WTC11 (cell line): ENCODE measurements at regions not wholly inside any gene's neighbourhood (a gene's known extent, or its start where the extent isn't known, plus 50 kb on each side); places are given as distances from the start of the nearest gene placed in this dataset.

Source experiments
- ATAC-seq: fragments of 200-7000 bp; cut with Tn5 transposase; 2 replicates; pipeline ENCODE4 v1.10.0; 2021; ENCODE audit warnings: mild to moderate bottlenecking, moderate library complexity
- CTCF ChIA-PET: fragments of 300-600 bp; sonication (Branson Sonifier 250); formaldehyde crosslinking; loops from one replicate; lab custom pipeline; 2021; ENCODE audit warnings: antibody characterized with exemption; lab: Charles Lee
- POLR2A ChIA-PET: fragments of 350-600 bp; sonication (Branson Sonifier 250); formaldehyde crosslinking; loops from one replicate; lab custom pipeline; 2021; ENCODE audit warnings: antibody characterized with exemption; lab: Charles Lee
- DNase-seq: peaks from one replicate; pipeline ENCODE4 v3.0.0; 2021; ENCODE audit warnings: low spot score
- H3K27ac Mint-ChIP-seq: 2 replicates; pipeline ENCODE4 v1.8.0; 2021; ENCODE audit warnings: mixed read lengths
- H3K27me3 Mint-ChIP-seq: 2 replicates; pipeline ENCODE4 v1.8.0; 2021; ENCODE audit warnings: low read depth, mild to moderate bottlenecking, moderate library complexity, mixed read lengths
- H3K36me3 Mint-ChIP-seq: 2 replicates; pipeline ENCODE4 v1.8.0; 2021; ENCODE audit warnings: mixed read lengths
- H3K4me1 Mint-ChIP-seq: 2 replicates; pipeline ENCODE4 v1.8.0; 2022; ENCODE audit warnings: mixed read lengths
- H3K4me3 Mint-ChIP-seq: 2 replicates; pipeline ENCODE4 v1.8.0; 2021; ENCODE audit warnings: mild to moderate bottlenecking, moderate library complexity, mixed read lengths
- H3K9me3 Mint-ChIP-seq: 2 replicates; pipeline ENCODE4 v1.8.0; 2021; ENCODE audit warnings: mixed read lengths
- CBFB ChIP-seq: sonication (generic); formaldehyde crosslinking; IDR thresholded peaks from 2 replicates; pipeline ENCODE4 v1.8.1; 2022; ENCODE audit warnings: mild to moderate bottlenecking, low read depth, missing genetic modification reagents
- FOXJ3 ChIP-seq: sonication (generic); formaldehyde crosslinking; IDR thresholded peaks from 2 replicates; pipeline ENCODE4 v1.9.0; 2021; ENCODE audit warnings: missing genetic modification reagents, mild to moderate bottlenecking, borderline replicate concordance
- FOXK1 ChIP-seq: sonication (generic); formaldehyde crosslinking; IDR thresholded peaks from 2 replicates; pipeline ENCODE4 v1.8.0; 2022; ENCODE audit warnings: mild to moderate bottlenecking, moderate library complexity, missing genetic modification reagents
- GABPB1 ChIP-seq: sonication (generic); formaldehyde crosslinking; IDR thresholded peaks from 2 replicates; pipeline ENCODE4 v1.8.1; 2023; ENCODE audit warnings: mild to moderate bottlenecking, missing genetic modification reagents
- IRF2 ChIP-seq: sonication (generic); formaldehyde crosslinking; IDR thresholded peaks from 2 replicates; pipeline ENCODE4 v1.8.0; 2022; ENCODE audit warnings: low read depth, missing genetic modification reagents, borderline replicate concordance
- JUN ChIP-seq: sonication (generic); formaldehyde crosslinking; IDR thresholded peaks from 2 replicates; pipeline ENCODE4 v1.8.0; 2023; ENCODE audit warnings: mild to moderate bottlenecking, missing genetic modification reagents
- SP1 ChIP-seq: sonication (generic); formaldehyde crosslinking; conservative IDR thresholded peaks from 2 replicates; pipeline ENCODE4 v1.8.1; 2022; ENCODE audit warnings: missing genetic modification reagents
- TEAD4 ChIP-seq: sonication (generic); formaldehyde crosslinking; IDR thresholded peaks from 2 replicates; pipeline ENCODE4 v1.8.0; 2022; ENCODE audit warnings: mild to moderate bottlenecking, missing genetic modification reagents
- ZNF138 ChIP-seq: sonication (generic); formaldehyde crosslinking; conservative IDR thresholded peaks from 2 replicates; pipeline ENCODE4 v1.8.1; 2022; ENCODE audit warnings: mild to moderate bottlenecking, moderate library complexity, missing genetic modification reagents
- ZNF232 ChIP-seq: sonication (generic); formaldehyde crosslinking; IDR thresholded peaks from 2 replicates; pipeline ENCODE4 v1.8.0; 2022; ENCODE audit warnings: mild to moderate bottlenecking, missing genetic modification reagents
- TF ChIP-seq, protein P1 (sequence below): sonication (generic); formaldehyde crosslinking; IDR thresholded peaks from 2 replicates; pipeline ENCODE4 v1.8.0; 2022; ENCODE audit warnings: mild to moderate bottlenecking, missing genetic modification reagents
- TF ChIP-seq, protein P2 (sequence below): fragments of 200-600 bp; IDR thresholded peaks from 2 replicates; pipeline ENCODE4 v1.8.0; 2022; ENCODE audit warnings: antibody characterized with exemption
- TF ChIP-seq, protein P3 (sequence below): sonication (generic); formaldehyde crosslinking; IDR thresholded peaks from 2 replicates; pipeline ENCODE4 v1.8.0; 2022; ENCODE audit warnings: mild to moderate bottlenecking, missing genetic modification reagents
- TF ChIP-seq, protein P4 (sequence below): sonication (generic); formaldehyde crosslinking; IDR thresholded peaks from 2 replicates; pipeline ENCODE4 v1.8.1; 2023; ENCODE audit warnings: mild to moderate bottlenecking, missing genetic modification reagents, moderate library complexity
- TF ChIP-seq, protein P5 (sequence below): fragments of 250-450 bp; sonication (Bioruptor Pico); IDR thresholded peaks from 2 replicates; pipeline ENCODE4 v1.9.0; 2021; ENCODE audit warnings: mild to moderate bottlenecking
- TF ChIP-seq, protein P6 (sequence below): sonication (generic); formaldehyde crosslinking; IDR thresholded peaks from 2 replicates; pipeline ENCODE4 v1.8.0; 2022; ENCODE audit warnings: mild to moderate bottlenecking, missing genetic modification reagents
- TF ChIP-seq, protein P7 (sequence below): fragments of 250-450 bp; sonication (Bioruptor Pico); IDR thresholded peaks from 2 replicates; pipeline ENCODE4 v1.9.0; 2021; ENCODE audit warnings: mild to moderate bottlenecking

DNA sequence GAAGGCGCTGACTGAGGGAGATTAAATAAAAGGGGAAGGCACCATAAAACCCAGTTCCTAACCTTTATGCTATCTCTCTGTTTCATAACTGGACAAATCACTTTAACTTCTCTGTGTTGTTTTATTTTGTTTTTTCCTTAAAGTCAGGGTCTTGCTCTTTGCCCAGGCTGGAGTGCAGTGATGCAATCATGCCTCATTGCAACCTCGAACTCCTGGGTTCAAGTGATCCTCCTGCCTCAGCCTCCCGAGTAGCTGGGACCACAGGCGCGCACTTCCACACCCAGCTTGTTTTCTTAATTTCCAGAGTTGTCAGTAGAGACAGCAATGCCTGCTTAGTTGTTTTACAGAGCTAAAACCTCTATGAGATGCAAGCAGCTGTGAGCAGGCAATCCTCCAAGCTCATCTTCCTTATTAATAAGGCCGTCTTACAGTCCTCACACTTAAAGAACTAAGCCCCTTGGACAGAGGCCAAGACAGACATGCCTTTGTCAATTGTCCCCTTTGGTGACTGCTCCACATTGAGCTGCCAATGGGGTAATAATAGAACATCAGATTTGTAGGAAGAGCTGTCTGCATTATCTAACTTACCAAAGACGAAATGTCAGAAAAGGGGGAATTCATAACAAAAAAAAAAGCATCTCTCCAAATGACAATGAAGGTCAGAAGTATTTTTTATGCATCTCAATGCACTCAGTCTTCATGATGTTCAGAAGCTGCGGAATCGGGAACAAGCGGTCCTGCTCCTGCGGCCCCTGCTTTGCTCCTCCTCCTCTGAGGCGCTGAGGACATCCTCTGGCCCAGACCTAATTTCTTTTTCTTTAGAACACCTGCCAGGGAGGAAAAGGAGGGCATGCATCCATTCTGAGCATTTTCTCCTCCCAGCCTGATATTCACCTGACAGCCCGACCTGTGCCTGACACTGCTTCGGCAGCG lies 62.7 kb upstream of the RNF32 start:
- Mint-ChIP-seq H3K27me3 (peaks cover 3% of the 10 kb centered on the region), H3K4me1 (peaks cover 32% of the 10 kb centered on the region), H3K4me3 (no peak overlapping the region), H3K27ac (no peak overlapping the region), H3K9me3 (peaks cover 14% of the 10 kb centered on the region), H3K36me3 (no peaks in the 10 kb centered on the region)
- CTCF ChIA-PET = no interaction called here
- TF ChIP-seq, protein P1, sequence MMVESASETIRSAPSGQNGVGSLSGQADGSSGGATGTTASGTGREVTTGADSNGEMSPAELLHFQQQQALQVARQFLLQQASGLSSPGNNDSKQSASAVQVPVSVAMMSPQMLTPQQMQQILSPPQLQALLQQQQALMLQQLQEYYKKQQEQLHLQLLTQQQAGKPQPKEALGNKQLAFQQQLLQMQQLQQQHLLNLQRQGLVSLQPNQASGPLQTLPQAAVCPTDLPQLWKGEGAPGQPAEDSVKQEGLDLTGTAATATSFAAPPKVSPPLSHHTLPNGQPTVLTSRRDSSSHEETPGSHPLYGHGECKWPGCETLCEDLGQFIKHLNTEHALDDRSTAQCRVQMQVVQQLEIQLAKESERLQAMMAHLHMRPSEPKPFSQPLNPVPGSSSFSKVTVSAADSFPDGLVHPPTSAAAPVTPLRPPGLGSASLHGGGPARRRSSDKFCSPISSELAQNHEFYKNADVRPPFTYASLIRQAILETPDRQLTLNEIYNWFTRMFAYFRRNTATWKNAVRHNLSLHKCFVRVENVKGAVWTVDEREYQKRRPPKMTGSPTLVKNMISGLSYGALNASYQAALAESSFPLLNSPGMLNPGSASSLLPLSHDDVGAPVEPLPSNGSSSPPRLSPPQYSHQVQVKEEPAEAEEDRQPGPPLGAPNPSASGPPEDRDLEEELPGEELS (CRISPR knock-in tag) = no peak
- TF ChIP-seq FOXJ3 (CRISPR knock-in tag) (no peak), SP1 (no peak), FOXK1 (CRISPR knock-in tag) (no peak), IRF2 (CRISPR knock-in tag) (no peak), GABPB1 (CRISPR knock-in tag) (no peak), ZNF232 (CRISPR knock-in tag) (no peak), TEAD4 (CRISPR knock-in tag) (no peak), JUN (CRISPR knock-in tag) (no peak), ZNF138 (CRISPR knock-in tag) (no peak), CBFB (CRISPR knock-in tag) (no peak)
- TF ChIP-seq, protein P2, sequence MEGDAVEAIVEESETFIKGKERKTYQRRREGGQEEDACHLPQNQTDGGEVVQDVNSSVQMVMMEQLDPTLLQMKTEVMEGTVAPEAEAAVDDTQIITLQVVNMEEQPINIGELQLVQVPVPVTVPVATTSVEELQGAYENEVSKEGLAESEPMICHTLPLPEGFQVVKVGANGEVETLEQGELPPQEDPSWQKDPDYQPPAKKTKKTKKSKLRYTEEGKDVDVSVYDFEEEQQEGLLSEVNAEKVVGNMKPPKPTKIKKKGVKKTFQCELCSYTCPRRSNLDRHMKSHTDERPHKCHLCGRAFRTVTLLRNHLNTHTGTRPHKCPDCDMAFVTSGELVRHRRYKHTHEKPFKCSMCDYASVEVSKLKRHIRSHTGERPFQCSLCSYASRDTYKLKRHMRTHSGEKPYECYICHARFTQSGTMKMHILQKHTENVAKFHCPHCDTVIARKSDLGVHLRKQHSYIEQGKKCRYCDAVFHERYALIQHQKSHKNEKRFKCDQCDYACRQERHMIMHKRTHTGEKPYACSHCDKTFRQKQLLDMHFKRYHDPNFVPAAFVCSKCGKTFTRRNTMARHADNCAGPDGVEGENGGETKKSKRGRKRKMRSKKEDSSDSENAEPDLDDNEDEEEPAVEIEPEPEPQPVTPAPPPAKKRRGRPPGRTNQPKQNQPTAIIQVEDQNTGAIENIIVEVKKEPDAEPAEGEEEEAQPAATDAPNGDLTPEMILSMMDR = no peak
- TF ChIP-seq, protein P3, sequence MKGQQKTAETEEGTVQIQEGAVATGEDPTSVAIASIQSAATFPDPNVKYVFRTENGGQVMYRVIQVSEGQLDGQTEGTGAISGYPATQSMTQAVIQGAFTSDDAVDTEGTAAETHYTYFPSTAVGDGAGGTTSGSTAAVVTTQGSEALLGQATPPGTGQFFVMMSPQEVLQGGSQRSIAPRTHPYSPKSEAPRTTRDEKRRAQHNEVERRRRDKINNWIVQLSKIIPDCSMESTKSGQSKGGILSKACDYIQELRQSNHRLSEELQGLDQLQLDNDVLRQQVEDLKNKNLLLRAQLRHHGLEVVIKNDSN = no peak
- TF ChIP-seq, protein P4, sequence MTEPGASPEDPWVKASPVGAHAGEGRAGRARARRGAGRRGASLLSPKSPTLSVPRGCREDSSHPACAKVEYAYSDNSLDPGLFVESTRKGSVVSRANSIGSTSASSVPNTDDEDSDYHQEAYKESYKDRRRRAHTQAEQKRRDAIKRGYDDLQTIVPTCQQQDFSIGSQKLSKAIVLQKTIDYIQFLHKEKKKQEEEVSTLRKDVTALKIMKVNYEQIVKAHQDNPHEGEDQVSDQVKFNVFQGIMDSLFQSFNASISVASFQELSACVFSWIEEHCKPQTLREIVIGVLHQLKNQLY (CRISPR knock-in tag) = no peak
- TF ChIP-seq, protein P5, sequence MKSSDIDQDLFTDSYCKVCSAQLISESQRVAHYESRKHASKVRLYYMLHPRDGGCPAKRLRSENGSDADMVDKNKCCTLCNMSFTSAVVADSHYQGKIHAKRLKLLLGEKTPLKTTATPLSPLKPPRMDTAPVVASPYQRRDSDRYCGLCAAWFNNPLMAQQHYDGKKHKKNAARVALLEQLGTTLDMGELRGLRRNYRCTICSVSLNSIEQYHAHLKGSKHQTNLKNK = no peak
- TF ChIP-seq, protein P6, sequence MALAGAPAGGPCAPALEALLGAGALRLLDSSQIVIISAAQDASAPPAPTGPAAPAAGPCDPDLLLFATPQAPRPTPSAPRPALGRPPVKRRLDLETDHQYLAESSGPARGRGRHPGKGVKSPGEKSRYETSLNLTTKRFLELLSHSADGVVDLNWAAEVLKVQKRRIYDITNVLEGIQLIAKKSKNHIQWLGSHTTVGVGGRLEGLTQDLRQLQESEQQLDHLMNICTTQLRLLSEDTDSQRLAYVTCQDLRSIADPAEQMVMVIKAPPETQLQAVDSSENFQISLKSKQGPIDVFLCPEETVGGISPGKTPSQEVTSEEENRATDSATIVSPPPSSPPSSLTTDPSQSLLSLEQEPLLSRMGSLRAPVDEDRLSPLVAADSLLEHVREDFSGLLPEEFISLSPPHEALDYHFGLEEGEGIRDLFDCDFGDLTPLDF (CRISPR knock-in tag) = no peak
- TF ChIP-seq, protein P7, sequence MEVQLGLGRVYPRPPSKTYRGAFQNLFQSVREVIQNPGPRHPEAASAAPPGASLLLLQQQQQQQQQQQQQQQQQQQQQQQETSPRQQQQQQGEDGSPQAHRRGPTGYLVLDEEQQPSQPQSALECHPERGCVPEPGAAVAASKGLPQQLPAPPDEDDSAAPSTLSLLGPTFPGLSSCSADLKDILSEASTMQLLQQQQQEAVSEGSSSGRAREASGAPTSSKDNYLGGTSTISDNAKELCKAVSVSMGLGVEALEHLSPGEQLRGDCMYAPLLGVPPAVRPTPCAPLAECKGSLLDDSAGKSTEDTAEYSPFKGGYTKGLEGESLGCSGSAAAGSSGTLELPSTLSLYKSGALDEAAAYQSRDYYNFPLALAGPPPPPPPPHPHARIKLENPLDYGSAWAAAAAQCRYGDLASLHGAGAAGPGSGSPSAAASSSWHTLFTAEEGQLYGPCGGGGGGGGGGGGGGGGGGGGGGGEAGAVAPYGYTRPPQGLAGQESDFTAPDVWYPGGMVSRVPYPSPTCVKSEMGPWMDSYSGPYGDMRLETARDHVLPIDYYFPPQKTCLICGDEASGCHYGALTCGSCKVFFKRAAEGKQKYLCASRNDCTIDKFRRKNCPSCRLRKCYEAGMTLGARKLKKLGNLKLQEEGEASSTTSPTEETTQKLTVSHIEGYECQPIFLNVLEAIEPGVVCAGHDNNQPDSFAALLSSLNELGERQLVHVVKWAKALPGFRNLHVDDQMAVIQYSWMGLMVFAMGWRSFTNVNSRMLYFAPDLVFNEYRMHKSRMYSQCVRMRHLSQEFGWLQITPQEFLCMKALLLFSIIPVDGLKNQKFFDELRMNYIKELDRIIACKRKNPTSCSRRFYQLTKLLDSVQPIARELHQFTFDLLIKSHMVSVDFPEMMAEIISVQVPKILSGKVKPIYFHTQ (CRISPR knock-in tag) = no peak
- DNase-seq = no peak
- ATAC-seq = no peak
- POLR2A ChIA-PET = no interaction called here
